RKO (cell line): ENCODE measurements at regions not wholly inside any gene's neighbourhood (a gene's known extent, or its start where the extent isn't known, plus 50 kb on each side); places are given as distances from the start of the nearest gene placed in this dataset.
"Not testable (repeated sequence)": the region's sequence is repeated elsewhere in the genome, so short reads cannot be mapped to it uniquely, and the experiment has no call there.

Experiments
- DNase-seq: peaks from one replicate; pipeline ENCODE4 v3.0.0-alpha.2; 2016; ENCODE audit warnings: low spot score

DNA sequence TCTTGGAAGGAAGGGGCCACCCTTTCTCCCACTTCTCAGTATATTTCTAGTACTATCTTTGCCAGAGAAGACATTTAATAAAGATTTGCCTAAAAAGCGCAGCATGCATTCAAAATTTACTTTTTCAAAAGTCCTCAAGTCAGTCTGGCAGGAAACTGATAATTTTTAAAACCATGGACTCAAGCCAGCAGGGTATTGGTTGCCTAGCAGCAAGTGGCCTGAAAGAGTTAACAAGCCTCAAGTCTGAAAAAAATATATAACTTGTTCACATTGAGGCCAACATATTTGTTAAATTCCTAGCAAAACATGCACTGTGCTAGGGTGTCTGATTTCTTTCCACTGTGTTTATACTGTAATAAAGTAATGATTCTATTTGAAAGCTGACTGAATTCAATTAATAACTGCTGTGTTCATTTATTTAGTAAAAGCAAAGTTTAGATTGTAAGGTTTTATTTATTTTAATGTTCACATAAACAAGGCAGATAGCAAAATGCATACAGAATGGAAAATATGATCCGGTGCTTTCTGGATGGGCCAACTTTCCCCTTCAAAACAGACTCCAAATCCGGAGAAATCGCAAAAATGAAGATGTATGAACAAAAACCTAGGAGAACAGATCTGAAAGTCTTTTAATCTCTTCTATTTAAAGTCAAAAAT is 218.5 kb upstream of the FGF13 start:
- DNase-seq: no peak

- DNase-seq: no peak
Measured at GRCh38 chrX:138928737-138929459, 217.4 kb upstream of the FGF13 start.

DNA sequence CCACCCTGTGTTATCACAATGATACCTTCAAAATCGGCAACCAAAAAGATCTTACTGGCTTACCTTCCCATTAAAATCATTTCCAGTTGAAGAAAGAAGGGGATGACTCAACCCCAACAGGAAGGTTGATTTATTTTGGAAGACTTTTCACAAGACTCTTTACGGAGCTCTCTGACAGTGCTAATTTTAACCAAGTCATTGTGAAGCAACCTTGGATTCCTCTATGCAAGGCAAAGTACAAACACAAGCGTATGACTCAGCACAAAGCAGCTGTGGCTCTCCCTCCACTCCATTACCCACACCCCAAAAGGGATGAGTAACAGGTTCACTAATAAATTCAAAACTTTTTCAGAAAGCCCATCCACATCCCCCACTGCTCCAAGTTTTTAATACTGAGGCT is 213.8 kb upstream of the FGF13 start:
- peak; percentile 1 for DNase-seq

DNA sequence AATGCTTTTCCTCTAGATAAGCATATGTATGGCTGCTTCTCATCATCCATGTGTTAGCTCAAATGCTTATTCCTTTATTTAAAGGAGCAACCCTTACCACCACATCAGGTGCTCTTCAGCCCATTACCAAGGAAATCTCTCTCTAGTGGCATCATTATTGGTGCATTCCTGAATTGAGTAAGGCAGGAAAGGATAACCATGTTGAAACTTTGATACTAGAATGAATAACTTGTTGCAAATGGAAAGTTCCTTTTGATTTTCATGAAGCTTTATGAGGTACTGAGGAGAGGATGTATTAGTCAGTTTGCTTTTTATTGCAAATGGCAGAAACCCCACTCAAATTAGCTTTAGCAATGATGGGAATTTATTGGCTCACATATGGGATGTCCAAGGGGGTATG is 212.3 kb upstream of the FGF13 start:
- no peak for DNase-seq

DNA sequence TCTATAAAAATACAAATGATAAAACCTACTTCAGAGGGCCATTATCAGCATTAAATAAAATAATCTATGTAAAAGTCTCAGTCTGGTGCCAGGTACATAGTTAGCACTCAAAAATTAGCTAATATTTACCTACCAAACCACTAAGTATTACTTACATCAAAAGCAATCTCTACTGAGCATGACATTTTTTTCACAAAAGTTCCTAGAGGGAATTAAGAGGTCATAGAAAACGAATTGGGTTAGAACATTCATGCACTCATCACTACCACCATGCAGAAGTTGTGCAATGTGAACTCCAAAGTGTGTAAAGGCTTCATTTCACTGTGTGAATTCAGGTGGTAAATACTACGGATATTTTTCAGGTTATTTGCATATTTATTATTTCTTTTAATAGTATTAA is 209.5 kb upstream of the FGF13 start:
- DNase-seq: no peak

DNA sequence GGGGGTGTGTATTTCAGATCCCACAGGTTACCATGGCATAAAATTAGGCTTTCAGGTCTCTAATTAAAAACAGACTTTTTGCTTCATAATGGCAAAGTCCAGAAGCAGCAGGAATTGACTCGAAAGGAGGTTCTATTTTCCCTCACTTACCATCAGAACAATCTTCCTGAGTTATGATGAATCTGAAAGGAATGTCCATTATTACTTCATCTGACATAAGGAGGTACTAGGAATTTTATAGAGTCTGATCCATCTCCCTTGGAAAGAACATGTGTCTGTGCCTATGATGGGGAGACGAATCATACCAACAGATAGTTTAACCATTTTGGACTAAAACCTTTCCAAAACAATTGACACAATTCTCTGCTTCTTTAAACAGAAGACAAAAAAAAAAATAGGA is 206.3 kb upstream of the FGF13 start:
- DNase-seq: no peak

DNA sequence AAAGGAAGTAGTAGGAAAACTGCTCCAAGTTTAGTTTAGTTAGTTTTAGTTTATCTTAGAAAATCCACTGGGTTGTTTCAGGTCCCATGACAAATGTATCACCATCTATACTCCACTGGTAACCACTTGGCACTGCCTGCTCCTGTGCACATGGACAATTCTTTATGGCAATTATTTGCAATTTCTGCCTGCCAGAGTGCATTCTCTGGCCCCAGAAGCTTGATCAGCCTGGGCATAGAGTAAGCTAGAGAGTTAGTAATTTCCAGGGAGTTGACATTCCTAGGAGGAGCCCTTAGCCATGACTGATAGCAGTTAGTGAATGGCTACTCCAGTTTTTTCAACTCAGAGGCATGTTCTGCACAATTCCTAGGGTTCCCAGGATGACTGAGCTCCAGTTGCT is 203.2 kb upstream of the FGF13 start:
- DNase-seq: no peak

DNA sequence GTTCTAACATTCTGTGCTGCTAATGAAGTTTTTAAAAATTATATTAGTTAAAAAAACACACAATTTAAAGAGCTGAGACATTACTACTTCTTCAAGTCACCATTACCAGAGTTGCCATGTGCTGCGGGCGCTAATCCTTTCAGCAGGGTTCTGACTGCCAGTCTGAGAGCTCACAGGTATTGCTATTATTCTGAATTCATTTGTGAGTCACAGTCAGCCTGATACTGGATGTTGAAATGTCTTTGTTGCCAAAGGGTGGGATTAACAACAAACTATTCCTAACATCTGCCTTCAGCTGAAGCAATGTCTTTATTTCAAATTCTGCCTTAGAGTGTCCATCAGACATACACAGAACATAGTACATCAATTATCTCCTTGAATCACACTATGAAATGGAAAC is 197.1 kb upstream of the FGF13 start:
- no peak for DNase-seq

- DNase-seq: no peak
Measured at GRCh38 chrX:138897621-138898492, 186.3 kb upstream of the FGF13 start.

GRCh38 chrX:138890491-138890890 is 179.0 kb upstream of the FGF13 start:
- no peak for DNase-seq

- no peak for DNase-seq
Measured at GRCh38 chrX:138889149-138889548, 177.6 kb upstream of the FGF13 start.

DNA sequence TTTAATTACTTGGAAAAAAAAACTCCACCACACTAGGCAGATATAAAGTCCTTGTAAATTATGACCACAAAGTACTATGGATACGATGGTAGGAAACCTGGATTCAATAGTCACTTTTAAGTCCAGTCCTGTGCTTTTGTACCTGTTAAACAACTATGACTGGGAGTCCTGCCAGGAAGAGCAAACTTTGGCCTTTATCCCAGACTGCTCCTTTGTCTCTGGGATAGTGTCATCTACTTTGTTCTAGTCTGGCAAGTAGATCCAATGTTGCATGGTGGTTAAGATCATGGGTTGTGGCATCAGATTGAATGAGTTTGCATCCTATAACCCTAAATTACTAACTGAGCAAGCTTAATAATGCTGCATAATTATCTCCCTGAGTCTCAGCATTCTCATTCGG is 175.3 kb upstream of the FGF13 start:
- DNase-seq: no peak

GRCh38 chrX:138885886-138886285 is 174.4 kb upstream of the FGF13 start:
- no peak for DNase-seq

GRCh38 chrX:138880293-138880692 is 168.8 kb upstream of the FGF13 start:
- DNase-seq: not testable (repeated sequence)

GRCh38 chrX:138877746-138878145 is 166.2 kb upstream of the FGF13 start:
- DNase-seq: peak; percentile 25

DNA sequence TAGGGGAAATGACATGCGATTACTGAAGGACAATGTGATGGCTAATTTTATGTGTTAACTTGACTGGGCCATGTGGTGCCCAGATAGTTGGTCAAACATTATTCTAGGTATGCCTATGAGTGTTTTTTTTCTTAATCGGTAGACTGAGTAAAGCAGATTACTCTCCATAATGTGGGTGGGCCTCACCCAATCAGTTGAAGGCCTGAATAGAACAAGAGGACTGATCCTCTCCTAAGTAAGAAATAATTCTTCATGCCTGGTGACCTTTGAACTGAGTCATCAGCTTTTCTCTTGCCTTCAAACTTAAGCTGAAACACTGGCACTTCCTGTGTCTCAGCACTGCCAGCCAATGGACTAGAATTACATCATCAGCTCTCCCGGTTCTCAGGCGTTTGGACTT is 164.0 kb upstream of the FGF13 start:
- DNase-seq: peak; percentile 26

- no peak for DNase-seq
Measured at GRCh38 chrX:138874271-138874935, 162.9 kb upstream of the FGF13 start.

GRCh38 chrX:138873640-138874039 is 162.1 kb upstream of the FGF13 start:
- not testable (repeated sequence) for DNase-seq

DNA sequence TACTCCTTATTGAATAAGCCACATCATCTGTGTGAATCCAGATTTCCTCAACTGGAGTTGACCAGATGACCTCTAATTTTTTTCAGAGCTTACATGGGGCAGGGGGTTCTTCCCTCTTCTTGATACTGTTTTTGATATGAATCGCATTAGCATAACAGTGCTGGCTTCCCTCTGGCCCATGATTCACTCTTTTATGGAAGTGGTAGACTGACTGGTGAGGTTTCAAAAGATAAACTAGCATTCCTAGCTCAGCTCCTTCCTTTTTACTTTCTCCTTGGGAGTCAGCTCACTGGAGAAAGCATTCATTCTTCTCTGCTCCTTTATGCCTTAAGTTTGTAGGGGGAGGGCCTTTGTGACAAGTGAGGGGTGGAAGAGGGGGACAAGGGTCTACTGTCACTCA is 161.0 kb upstream of the FGF13 start:
- DNase-seq: no peak

DNA sequence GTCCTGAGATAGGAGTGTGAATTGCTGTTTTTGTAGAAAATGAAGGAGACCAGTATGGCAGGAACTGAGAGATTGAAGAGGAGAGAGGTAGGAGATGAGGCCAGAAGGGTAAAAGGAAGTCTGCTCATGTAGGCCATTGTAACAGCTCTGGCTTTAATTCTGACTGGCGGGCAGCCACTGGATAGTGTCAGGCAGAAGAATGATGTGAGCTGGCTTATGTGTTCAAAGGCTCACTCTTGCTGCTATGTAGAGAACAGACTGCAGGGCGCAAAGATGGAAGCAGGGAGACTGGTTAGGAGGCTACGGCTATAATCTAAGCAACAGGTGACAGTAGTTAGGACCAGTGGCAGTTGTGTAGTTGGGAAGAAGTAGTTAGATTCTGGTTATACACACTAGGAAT is 160.2 kb upstream of the FGF13 start:
- DNase-seq: no peak

DNA sequence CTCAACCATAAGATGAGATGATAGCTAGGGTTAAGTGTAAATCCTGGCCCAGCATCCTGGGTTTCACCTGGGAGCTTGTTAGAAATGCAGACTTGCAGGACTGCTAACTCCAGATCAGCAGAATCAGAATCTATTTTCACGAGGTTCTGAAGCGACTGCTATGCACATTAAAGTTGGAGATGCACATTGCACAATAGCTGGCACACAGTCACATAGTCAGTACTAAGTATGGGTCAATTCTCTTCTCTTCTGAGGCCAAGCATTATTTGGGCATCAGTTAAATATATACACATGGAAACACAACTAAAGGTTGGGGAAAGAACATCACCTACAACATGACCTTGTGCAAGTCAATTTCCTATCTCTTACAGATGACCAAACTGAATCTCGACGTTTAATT is 155.1 kb upstream of the FGF13 start:
- DNase-seq: no peak

DNA sequence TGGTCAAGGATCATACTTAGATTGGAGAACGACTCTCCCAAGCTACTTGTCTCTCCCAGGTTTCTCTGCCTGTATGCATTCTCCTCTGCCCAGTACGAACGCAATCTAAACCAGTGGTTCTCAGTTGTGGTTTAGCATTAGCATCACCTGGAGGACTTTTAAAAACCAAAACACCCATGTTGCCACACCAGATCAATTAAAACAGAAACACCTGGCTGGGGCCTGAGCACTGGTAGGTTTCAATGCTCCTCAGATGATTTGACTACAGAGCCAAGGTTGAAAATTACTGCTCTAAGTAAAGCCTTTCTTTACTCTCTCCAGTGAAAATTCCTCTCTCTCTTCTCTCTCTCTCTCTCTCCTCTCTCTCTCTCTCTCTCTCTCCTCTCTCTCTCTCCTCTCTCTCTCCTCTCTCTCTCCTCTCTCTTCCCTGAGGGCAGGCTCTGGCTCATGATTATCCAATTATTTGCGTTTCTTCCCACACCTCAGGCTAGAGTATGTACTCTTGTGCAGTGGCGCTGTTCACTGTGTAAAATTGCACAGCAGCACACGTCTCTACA is 153.7 kb upstream of the FGF13 start:
- no peak for DNase-seq
